Breast epithelium (tissue), 3 donors: ENCODE measurements at regions not wholly inside any gene's neighbourhood (a gene's known extent, or its start where the extent isn't known, plus 50 kb on each side); places are given as distances from the start of the nearest gene placed in this dataset.

Experiments used
- CTCF ChIP-seq, 3 donors: fragments of 450-650 bp; IDR thresholded peaks; one replicate each; pipeline ENCODE4 v1.5.1; 2016 to 2017; ENCODE audit warnings: antibody characterized with exemption in 3 of 3, mild to moderate bottlenecking in 3 of 3, moderate library complexity in 3 of 3
- POLR2AphosphoS5 ChIP-seq, 3 donors: sonication (generic); formaldehyde crosslinking; IDR thresholded peaks; one replicate each; pipeline ENCODE4 v1.6.1; 2017; ENCODE audit warnings: antibody characterized with exemption in 3 of 3

GRCh38 chr17:43324205-43324893, 74.4 kb upstream of the ARL4D start:
- peak in 1 of 3 donors; percentile 21 for TF ChIP-seq CTCF (IDR thresholded peaks at IDR 0.05)
- no peak for TF ChIP-seq POLR2AphosphoS5 (IDR thresholded peaks at IDR 0.05)
